Activated CD4-positive, alpha-beta T cell treated with anti-CD3 and anti-CD28 coated beads, Interleukin-2, Interleukin-4, amounts not matched to agents 100 ng/mL and 50 ng/mL, durations not matched to agents 16 hours and 8 hours (primary cell): ENCODE measurements at regions not wholly inside any gene's neighbourhood (a gene's known extent, or its start where the extent isn't known, plus 50 kb on each side); places are given as distances from the start of the nearest gene placed in this dataset.

Experiments used
- DNase-seq: peaks from one replicate; pipeline ENCODE4 v3.0.0-alpha.2; 2020; ENCODE audit warnings: low spot score

- DNase-seq: peak; percentile 44
These were observed 432.2 kb upstream of the TRIB2 start for GRCh38 chr2:12284487-12284886.

GRCh38 chr2:12286347-12286746 is 430.4 kb upstream of the TRIB2 start:
- DNase-seq: no peak

- peak; percentile 48 for DNase-seq
These were observed 429.4 kb upstream of the TRIB2 start for GRCh38 chr2:12287220-12287751.

DNA sequence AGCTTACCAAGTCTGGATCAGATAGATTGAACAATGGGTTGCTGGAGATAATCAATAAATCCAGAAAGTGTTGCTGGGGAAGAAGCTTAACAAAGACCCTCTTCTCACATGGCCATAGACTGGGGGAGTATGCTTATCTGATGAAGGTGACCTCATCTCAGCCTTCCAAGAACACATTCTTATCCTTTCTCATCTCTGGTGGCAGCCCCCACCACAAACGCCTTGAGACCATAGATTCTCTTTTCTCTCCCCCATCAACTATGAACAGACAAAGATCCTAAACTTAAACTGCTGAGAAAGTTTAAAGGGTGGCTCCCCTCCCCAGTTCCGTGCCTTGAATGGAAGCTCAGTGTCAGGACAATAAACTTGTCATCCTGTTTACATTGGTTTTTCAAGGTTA is 428.7 kb upstream of the TRIB2 start:
- no peak for DNase-seq

GRCh38 chr2:12289120-12289802 is 427.5 kb upstream of the TRIB2 start:
- DNase-seq: no peak

- peak; percentile 74 for DNase-seq
These were observed 425.4 kb upstream of the TRIB2 start for GRCh38 chr2:12291303-12291702.

DNA sequence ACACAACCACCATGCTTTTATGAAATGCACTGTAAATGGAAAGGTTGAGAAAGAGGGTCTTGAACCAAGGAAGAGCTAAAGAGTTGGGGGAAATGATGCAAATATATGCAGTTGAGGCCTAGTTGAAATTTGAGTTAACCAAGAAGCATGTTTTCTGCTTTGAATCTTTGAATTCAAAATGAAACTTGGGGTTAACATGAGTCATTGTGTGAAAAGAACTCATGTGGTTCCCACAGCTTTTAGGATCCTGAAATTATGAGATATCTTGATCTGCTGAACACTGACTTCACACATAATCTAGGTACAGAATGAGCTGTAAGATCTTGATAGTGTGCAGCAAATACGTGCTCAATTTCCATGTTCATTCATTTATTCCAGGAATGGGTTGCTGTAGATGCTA is 422.9 kb upstream of the TRIB2 start:
- peak; percentile 89 for DNase-seq

DNA sequence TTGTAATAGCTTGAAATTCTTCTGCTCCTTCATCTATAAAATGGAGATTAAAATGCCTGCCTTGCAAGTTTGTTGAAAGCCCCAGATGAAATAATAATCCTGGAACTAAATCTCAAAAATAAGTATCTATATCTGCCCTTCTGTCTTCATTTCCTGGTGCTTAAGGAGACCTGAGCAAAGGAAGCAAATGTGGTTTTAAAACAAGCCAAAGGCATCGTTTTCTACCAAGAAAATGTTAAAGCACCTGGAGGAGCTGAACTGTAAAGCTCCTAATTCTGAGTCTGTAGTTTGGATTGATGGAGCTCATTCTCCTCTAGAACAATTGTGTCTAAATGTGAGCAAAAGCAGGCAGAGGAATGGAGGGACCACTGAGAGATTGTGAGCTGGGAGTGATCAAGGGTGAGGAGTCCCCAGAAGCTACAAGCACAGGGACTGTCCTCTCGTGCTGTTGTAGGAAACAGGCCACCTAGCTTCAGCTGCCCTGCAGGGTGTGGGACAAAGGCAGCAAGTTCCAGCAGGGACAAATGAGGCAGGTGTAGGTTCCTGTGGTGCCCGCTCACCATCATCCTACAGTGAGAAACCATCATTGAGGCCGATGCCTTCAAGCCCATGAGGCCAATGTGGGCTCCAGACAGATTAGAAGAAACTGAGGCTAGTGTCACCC is 420.7 kb upstream of the TRIB2 start:
- DNase-seq: no peak

- DNase-seq: no peak
These were observed 419.8 kb upstream of the TRIB2 start for GRCh38 chr2:12296915-12297314.

GRCh38 chr2:12298352-12298751 is 418.4 kb upstream of the TRIB2 start:
- DNase-seq: no peak

DNA sequence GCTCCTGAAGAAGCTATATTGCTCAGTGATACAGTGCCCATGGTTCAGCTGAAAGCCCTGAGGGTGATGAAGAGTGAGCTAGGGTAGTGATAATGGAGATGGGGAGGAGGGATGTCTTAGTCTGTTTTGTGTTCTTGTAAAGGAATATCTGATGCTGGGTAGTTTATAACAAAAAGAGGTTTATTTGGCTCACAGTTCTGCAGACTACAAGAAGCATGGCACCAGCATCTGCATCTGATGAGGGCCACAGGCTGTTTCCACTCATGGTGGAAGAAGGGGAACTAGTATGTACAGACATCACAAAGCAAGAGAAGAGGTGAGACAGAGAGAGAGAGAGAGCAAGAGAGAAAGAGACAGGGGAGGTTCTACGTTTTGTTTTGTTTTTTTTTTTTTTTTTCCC is 417.3 kb upstream of the TRIB2 start:
- DNase-seq: no peak

DNA sequence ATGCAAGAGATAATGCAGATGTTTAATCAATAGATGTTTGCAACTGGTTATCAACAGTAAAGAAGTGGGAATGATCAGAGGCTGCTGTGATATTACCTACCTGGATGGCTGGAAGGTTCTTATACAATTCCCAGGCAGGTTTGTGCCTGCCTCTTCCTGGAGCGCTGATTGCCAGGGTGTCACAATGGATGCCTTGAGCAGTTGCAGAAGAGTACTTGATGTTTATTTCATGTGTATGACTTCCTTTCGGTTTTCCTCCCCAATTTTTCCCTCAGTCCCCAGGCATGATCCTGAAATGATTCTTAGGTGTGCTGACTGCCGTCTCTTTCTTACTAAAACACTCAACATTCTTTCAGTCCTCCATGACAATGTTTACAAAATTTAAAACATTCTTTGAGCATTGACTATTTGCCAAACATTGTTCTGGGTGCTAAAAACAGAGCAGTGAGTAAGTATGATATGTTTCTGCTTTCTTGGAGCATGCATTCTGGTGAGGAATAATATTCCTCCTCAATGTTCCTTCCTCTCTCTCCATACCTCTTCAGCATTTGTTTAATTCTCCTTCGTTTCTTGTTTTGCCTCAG is 416.6 kb upstream of the TRIB2 start:
- no peak for DNase-seq

DNA sequence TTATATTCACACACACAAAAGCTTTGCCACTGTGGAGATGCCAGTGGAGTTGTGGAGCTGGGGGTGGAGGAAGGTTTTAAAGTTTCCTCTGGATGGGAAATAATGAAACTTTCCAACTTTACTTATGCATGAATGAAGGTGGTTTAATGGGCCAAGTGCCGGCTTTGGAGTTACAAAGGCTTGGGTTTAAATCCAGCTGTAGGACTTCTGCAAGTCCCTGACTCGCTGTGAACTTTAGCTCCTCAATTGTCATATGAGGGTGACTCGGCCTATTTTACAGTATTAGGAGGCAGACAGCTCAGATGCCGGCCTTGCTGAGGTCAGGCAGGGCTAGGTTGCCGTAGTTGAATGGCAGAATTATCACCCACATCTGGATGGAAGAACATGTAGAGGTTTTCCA is 415.8 kb upstream of the TRIB2 start:
- no peak for DNase-seq

GRCh38 chr2:12302140-12302539 is 414.6 kb upstream of the TRIB2 start:
- no peak for DNase-seq

- no peak for DNase-seq
These were observed 414.0 kb upstream of the TRIB2 start for GRCh38 chr2:12302691-12303090.

GRCh38 chr2:12303181-12304030 is 413.3 kb upstream of the TRIB2 start:
- DNase-seq: peak; percentile 59

GRCh38 chr2:12304564-12305171 is 412.1 kb upstream of the TRIB2 start:
- no peak for DNase-seq

DNA sequence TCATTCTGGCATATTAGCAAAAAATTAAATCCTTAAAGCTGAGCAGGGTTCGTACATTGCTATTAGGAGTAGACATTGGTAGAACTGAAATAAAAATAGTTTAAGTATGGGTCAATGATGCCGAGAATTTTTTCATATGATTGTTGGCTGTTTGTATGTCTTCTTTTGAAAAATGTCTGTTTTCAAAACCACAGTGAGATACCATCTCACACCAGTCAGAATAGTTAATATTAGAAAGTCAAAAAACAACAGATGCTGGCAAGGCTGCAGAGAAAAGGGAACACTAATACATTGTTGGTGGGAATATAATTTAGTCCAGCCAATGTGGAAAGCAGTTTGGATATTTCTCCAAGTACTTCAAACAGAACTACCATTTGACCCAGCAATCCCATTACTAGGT is 410.8 kb upstream of the TRIB2 start:
- no peak for DNase-seq

DNA sequence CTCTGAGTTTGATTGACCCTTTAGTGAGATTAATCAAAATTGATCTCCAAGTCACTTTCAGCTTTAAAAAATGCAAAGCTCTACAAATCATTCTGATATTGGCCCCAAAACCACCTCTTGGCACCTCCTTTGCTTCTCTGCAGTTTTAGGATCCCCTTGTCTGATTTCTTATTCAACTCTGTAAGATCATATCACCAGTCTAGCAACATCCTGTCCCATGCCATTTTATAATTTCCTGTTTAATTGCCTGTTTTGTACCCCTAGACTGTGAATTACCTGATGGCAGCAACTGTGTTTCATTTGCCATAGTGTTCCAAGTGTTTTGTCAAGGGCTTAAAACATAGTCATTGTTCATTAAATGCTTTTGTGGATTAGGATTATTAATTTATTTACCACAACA is 406.3 kb upstream of the TRIB2 start:
- DNase-seq: no peak

DNA sequence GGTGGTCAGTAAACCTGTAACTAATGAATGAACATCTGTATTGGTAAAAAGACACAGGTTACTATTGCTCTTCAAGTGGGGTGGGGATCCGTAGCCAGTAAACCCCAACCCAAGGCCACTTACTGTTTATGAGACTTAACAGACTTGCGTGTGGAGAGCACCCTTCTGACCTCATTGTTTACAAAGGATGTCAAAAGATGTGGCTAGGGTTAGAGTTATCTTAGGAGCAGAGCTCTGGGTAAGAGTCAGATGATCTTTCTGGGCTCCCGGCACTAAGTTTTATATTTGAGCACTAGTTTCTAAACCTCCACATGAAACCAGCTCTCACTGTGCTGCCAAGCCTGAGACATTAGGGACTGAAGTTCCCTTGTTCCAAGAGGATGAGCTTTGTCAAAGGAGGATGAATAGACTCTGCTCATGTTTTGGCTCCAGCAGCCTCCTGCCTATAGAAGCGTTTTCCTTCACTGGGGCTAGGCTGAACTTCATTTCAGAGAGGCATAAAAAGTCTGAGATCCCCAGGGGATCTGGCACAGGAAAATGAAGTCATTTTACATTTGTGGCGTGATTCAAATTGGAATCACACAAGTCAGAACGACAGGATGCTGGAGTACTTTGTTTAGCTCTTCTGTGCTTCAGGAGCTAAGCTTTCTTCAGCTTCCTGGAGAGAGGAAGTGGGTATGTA is 403.1 kb upstream of the TRIB2 start:
- no peak for DNase-seq

- no peak for DNase-seq
These were observed 402.5 kb upstream of the TRIB2 start for GRCh38 chr2:12314127-12314760.
